NCI-H526 (cell line): ENCODE measurements at regions not wholly inside any gene's neighbourhood (a gene's known extent, or its start where the extent isn't known, plus 50 kb on each side); places are given as distances from the start of the nearest gene placed in this dataset.

ENCODE experiments used
- DNase-seq, 2 experiments: peaks; one replicate each; lab custom pipeline; 2025; lab: John Stamatoyannopoulos, UW

- DNase-seq = no peak
These were observed 366.3 kb upstream of the IRX4 start for GRCh38 chr5:2249026-2249425.

- no peak for DNase-seq
These were observed 359.8 kb upstream of the IRX4 start for GRCh38 chr5:2242539-2242938.

- no peak for DNase-seq
These were observed 359.1 kb upstream of the IRX4 start for GRCh38 chr5:2241842-2242241.

DNA sequence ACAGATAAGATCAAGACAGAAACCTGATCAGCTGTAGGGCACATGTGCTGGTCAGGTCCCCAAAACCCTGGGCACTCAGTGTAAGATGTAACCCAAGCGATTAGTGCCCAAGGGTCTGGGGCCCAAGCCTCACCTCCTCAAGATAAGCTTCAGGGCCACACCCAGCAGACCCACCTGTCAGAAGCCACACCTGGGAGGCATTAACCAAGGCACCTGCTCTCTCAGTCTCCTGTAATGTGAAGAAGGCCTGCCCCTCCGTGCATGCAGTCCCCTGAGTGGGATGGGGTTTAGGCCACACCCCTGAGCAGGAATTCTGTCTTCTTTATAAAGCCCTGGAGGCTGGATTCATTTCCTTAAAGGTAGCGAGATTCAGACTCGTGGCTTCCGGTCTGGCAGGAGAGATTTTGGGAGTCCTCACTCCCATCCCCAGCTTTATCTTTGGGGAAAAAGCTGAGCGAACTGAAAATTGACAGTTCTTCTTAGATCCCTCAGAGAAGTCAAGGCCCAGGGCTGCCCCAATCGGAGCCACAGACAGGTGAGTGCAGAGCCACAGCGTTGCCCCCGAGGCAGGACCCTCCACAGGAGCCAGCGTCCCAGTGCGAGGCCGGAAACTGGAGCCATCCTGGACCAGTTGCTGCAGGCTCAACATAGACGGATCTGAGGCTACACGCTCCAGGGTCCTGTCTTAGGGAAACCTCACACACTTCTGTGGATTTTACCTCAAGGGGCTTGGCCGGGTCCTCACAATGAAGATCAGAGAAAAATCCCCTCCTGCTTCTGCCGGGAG lies 357.6 kb upstream of the IRX4 start:
- no peak for DNase-seq

GRCh38 chr5:2239201-2239910 lies 356.6 kb upstream of the IRX4 start:
- no peak for DNase-seq

GRCh38 chr5:2238732-2239131 lies 356.0 kb upstream of the IRX4 start:
- DNase-seq = no peak

- DNase-seq = no peak
These were observed 344.7 kb upstream of the IRX4 start for GRCh38 chr5:2227433-2227832.

- DNase-seq = no peak
These were observed 342.0 kb upstream of the IRX4 start for GRCh38 chr5:2224689-2225088.

- DNase-seq = no peak
These were observed 340.6 kb upstream of the IRX4 start for GRCh38 chr5:2223303-2223702.

DNA sequence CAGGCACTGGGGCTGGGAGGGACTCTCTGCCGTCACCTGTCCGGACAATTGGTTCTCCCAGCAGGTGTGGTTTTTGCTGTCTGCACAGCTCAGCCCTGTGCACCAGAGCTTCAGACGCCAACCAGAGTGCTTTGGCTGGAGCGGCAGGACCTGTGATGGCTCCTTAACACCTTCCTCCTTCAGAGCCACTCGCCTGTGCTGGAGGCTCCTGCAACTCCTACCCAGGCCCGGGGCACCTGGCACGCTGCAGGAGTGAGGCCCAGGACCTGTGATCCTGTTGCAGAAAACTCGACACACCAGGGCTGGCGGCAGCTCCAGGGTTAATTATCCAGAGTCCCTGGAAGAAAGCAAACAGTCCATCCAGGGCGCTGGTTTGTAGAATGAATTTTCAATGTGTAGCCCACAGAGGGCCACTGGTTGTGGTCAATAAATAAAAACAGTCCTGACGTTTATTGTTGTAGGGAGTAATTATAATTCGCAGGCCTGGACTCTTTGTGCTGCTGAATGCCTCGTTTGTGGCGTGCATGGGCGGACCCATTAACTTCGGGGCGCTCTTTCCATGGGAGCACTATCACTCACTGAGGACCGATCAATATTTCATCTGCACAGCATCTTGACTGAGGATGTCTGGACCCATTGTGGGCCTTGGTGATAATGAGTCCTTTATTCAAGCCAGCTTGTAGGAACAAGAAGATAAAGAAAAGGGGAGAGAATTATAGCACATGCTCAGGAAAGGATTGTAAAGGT lies 339.7 kb upstream of the IRX4 start:
- no peak for DNase-seq

GRCh38 chr5:2221450-2221849 lies 338.7 kb upstream of the IRX4 start:
- DNase-seq = no peak

DNA sequence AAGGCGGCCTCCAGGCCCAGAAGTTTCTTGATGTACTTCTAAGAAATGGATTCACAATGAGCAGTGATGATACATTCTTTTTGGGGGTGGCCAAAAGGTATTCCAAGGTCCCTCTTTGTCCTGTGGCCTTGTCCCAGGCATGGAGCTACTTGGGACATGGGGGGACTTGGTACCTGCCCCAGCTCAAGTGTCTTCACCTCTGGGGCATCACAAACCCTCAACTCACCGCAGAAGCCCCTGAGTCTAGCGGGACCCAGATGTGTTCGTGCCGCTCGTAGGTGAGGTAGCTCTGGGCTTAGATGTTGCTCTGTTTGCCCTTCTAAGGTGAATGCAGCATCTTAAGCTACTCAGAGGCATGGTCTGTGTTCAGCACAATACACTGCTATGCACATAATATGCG lies 338.0 kb upstream of the IRX4 start:
- DNase-seq = no peak

GRCh38 chr5:2219149-2219776 lies 336.5 kb upstream of the IRX4 start:
- DNase-seq = no peak

DNA sequence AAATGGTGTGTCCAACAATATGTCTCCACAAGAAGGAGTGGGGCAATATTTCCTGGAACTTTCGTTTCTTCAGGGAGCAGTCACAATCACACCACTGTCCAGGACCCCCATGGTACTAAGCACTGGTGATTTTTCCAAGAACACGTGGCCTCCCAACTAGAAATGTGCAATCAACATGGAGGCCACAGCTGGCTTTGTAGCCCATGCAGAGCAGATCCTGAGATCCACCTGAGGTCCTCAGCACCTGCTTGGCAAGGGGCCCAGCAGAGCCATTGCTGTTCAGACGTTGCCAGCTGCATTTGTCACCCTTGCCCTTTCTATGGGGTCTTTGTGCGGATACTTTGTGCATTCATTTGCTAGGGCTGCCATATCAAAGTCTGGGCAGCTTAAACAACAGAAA lies 334.5 kb upstream of the IRX4 start:
- no peak for DNase-seq

GRCh38 chr5:2214910-2215590 lies 332.3 kb upstream of the IRX4 start:
- no peak for DNase-seq

- DNase-seq = no peak
These were observed 330.5 kb upstream of the IRX4 start for GRCh38 chr5:2213121-2213730.

- DNase-seq = no peak
These were observed 329.8 kb upstream of the IRX4 start for GRCh38 chr5:2212481-2212880.

GRCh38 chr5:2208239-2208544 lies 325.5 kb upstream of the IRX4 start:
- no peak for DNase-seq

GRCh38 chr5:2207416-2208238 lies 324.9 kb upstream of the IRX4 start:
- peak; percentile 24 to 69 for DNase-seq

GRCh38 chr5:2207109-2207399 lies 324.3 kb upstream of the IRX4 start:
- no peak for DNase-seq
